ENCODE measurements at regions not wholly inside any gene's neighbourhood (a gene's known extent, or its start where the extent isn't known, plus 50 kb on each side); places are given as distances from the start of the nearest gene placed in this dataset.

GRCh38 chr4:38347251-38347650, 316.7 kb upstream of the KLF3 start:
- H3K36me3 ChIP-seq (replicated peaks in 1 of 2; ENCODE audit: control insufficient read depth in 1 of 2, insufficient read depth in 2 of 2, low read length in 2 of 2) = no peaks in the 10 kb centered on the region
- POLR2A ChIA-PET = no interaction called here

DNA sequence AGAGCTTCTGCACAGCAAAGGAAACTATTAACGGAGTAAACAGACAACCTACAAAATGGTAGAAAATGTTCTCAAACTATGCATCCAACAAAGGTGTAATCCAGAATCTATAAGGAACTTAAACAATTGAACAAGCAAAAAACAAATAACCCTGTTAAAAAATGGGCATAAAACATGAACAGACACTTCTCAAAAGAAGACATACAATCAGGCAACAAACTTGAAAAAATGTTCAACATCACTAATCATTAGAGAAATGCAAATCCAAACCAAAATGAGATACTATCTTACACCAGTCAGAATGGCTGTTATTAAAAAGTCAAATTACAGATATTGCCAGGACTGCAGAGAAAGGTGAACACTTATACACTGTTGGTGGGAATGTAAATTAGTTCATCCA, 309.6 kb upstream of the KLF3 start:
- Histone ChIP-seq H3K36me3 (replicated peaks in 1 of 2; ENCODE audit: control insufficient read depth in 1 of 2, insufficient read depth in 2 of 2, low read length in 2 of 2) (no peaks in the 10 kb centered on the region), H3K4me1 (ENCODE audit: insufficient read depth, low read length) (no peaks in the 10 kb centered on the region), H3K4me3 (replicated peaks in 1 of 3; ENCODE audit: insufficient read depth in 1 of 3, low read depth in 2 of 3, low read length in 3 of 3) (no peak overlapping the region), H3K27ac (ENCODE audit: extremely low read length, insufficient read depth, low read length) (no peak overlapping the region), H3K9me3 (ENCODE audit: low read length) (no peaks in the 10 kb centered on the region), H3K27me3 (ENCODE audit: control insufficient read depth in 1 of 2, insufficient read depth in 2 of 2, low read length in 2 of 2) (no peaks in the 10 kb centered on the region), H4K20me1 (ENCODE audit: insufficient read depth, low read length) (no peaks in the 10 kb centered on the region), H3K79me2 (ENCODE audit: insufficient read depth, low read length) (no peaks in the 10 kb centered on the region), H3K9ac (ENCODE audit: insufficient read depth, low read depth, low read length) (no peak overlapping the region), H3K4me2 (ENCODE audit: low read depth, low read length) (no peak overlapping the region), H2AFZ (ENCODE audit: low read length) (no peak overlapping the region)
- WGBS (ENCODE audit: low lambda C conversion rate) = 90% methylated on average over 1 of the region's 1 CpG
- no peak for ATAC-seq
- BruUV-seq (replicated peaks) = no TSS peak
- no peak for TF ChIP-seq THRA (CRISPR knock-in tag; IDR thresholded peaks at IDR 0.05; ENCODE audit: borderline replicate concordance)
- no peak for DNase-seq (ENCODE audit: low spot score)
- in situ Hi-C loops (cut with HindIII; ENCODE audit: extremely low pct_ligation_motif_present, low pct_unique_long_range_greater_than_20kb) (no loop called here), intact Hi-C loops (cut with micrococcal nuclease; ENCODE audit: unreplicated experiment) (no loop called here)
- POLR2A ChIA-PET = no interaction called here
- no peak for FAIRE-seq
- CTCF ChIA-PET (ENCODE audit: low intra/inter-chr PET ratio, low total read pairs) = no interaction called here

More at GRCh38 chr4:38347251-38347650, 316.7 kb upstream of the KLF3 start:
- WGBS (ENCODE audit: low lambda C conversion rate) = 41% methylated on average over 3 of the region's 3 CpGs
- Histone ChIP-seq H3K4me2 (ENCODE audit: low read depth, low read length) (no peak overlapping the region), H3K4me1 (ENCODE audit: insufficient read depth, low read length) (no peaks in the 10 kb centered on the region), H2AFZ (ENCODE audit: low read length) (no peak overlapping the region), H3K27ac (ENCODE audit: extremely low read length, insufficient read depth, low read length) (no peak overlapping the region), H3K27me3 (ENCODE audit: control insufficient read depth in 1 of 2, insufficient read depth in 2 of 2, low read length in 2 of 2) (no peaks in the 10 kb centered on the region), H3K4me3 (replicated peaks in 1 of 3; ENCODE audit: insufficient read depth in 1 of 3, low read depth in 2 of 3, low read length in 3 of 3) (no peak overlapping the region), H3K9me3 (ENCODE audit: low read length) (peaks cover 8% of the 10 kb centered on the region; the same call in 1 of the 2 replicates), H3K9ac (ENCODE audit: insufficient read depth, low read depth, low read length) (no peak overlapping the region), H4K20me1 (ENCODE audit: insufficient read depth, low read length) (no peaks in the 10 kb centered on the region), H3K79me2 (ENCODE audit: insufficient read depth, low read length) (no peaks in the 10 kb centered on the region)
- in situ Hi-C loops (cut with HindIII; ENCODE audit: extremely low pct_ligation_motif_present, low pct_unique_long_range_greater_than_20kb) (no loop called here), intact Hi-C loops (cut with micrococcal nuclease; ENCODE audit: unreplicated experiment) (no loop called here)
- no peak for TF ChIP-seq ZNF724P (CRISPR knock-in tag; IDR thresholded peaks at IDR 0.05; ENCODE audit: borderline replicate concordance)
- no peak for TF ChIP-seq TEF (CRISPR knock-in tag; IDR thresholded peaks at IDR 0.05)
- FAIRE-seq (no peak), ATAC-seq (no peak), DNase-seq (ENCODE audit: low spot score) (no peak)
- CTCF ChIA-PET (ENCODE audit: low intra/inter-chr PET ratio, low total read pairs) = no interaction called here
- BruUV-seq (replicated peaks) = no TSS peak
